Adrenal gland (tissue), 5 donors: ENCODE measurements at regions not wholly inside any gene's neighbourhood (a gene's known extent, or its start where the extent isn't known, plus 50 kb on each side); places are given as distances from the start of the nearest gene placed in this dataset.

ENCODE experiments used
- CTCF ChIP-seq, 6 experiments: fragments of 450-650 bp in 4 of 6; fragments of 200-600 bp in 2 of 6; sonication (generic) in 1 of 6; IDR thresholded peaks; 1 replicate in 5 of 6; 2 replicates in 1 of 6; pipeline versions ENCODE4 v1.5.1 to v1.8.0; 2016 to 2021; ENCODE audit warnings: antibody characterized with exemption in 6 of 6, mild to moderate bottlenecking in 2 of 6, moderate library complexity in 1 of 6
- POLR2A ChIP-seq, 2 donors: fragments of 450-650 bp; IDR thresholded peaks; one replicate each; pipeline ENCODE4 v1.6.1; 2017; ENCODE audit warnings: antibody characterized with exemption in 2 of 2, mild to moderate bottlenecking in 2 of 2, moderate library complexity in 1 of 2
- donor health status: DM: no; HTN: no; CAD: no.

DNA sequence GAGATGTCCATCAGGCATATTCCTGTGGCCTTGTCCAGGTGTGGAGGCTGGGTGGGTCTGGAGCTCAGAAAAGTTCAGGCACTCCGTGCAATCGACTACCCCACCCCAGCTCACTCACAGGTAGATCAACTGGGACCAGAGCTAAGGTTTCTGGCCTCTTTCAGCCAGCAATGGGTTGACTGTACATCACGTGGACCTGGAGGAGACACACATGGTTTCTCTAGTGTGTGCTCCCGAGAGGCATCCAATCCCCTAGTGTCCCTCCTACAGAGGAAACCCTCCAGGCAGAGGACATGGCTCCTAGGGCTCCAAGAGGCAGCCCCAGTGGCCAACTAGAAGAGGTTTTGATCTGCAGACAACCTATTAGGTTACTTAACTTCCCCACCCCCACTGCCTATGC is 119.5 kb upstream of the RGS6 start:
- no peak for TF ChIP-seq CTCF (IDR thresholded peaks at IDR 0.05)
- TF ChIP-seq POLR2A (IDR thresholded peaks at IDR 0.05) = no peak
